ENCODE measurements at regions not wholly inside any gene's neighbourhood (a gene's known extent, or its start where the extent isn't known, plus 50 kb on each side); places are given as distances from the start of the nearest gene placed in this dataset.
"Not testable (repeated sequence)": the region's sequence is repeated elsewhere in the genome, so short reads cannot be mapped to it uniquely, and the experiment has no call there.

DNA sequence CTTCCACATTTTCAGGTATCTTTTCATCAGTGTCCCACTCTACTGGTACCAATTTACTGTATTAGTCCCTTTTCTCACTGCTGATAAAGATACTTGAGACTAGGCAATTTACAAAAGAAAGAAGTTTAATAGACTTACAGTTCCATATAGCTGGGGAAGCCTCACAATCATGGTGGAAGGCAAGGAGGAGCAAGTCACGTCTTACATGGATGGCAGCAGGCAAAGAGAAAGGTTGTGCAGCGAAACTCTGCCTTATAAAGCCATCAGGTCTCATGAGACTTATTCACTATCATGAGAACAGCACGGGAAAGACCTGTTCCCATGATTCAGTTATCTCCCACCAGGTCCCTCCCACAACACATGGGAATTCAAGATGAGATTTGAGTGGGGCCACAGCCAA lies 385.9 kb downstream of the GALC start:
- H3K9ac ChIP-seq (ENCODE audit: control insufficient read depth, insufficient read depth, low read length); H3K27me3 ChIP-seq (replicated peaks in 1 of 2; ENCODE audit: control insufficient read depth in 2 of 2, insufficient read depth in 2 of 2, low read length in 1 of 2); BruUV-seq (replicated peaks); H3K4me3 ChIP-seq; intact Hi-C loops (cut with micrococcal nuclease; ENCODE audit: unreplicated experiment); H3K4me2 ChIP-seq (ENCODE audit: control insufficient read depth, insufficient read depth); POLR2A ChIA-PET; ATAC-seq; CTCF ChIA-PET; FAIRE-seq; H4K20me1 ChIP-seq (ENCODE audit: control insufficient read depth, insufficient read depth); H3K4me1 ChIP-seq (ENCODE audit: control insufficient read depth, insufficient read depth, low read length); H3K36me3 ChIP-seq (ENCODE audit: control insufficient read depth in 2 of 2, insufficient read depth in 2 of 2, low read length in 1 of 2); RAD21 ChIA-PET (ENCODE audit: unreplicated experiment); H2AFZ ChIP-seq (ENCODE audit: control insufficient read depth, low read depth, low read length); DNase-seq (ENCODE audit: low read depth, low spot score); H3K79me2 ChIP-seq (ENCODE audit: control insufficient read depth, insufficient read depth, low read length); H3K27ac ChIP-seq (ENCODE audit: control insufficient read depth, insufficient read depth); SMC1A ChIA-PET (ENCODE audit: uncharacterized antibody, unreplicated experiment); H3K9me3 ChIP-seq (replicated peaks; ENCODE audit: control insufficient read depth, insufficient read depth, low read length); in situ Hi-C loops (cut with MboI): not testable (repeated sequence)
- WGBS (ENCODE audit: insufficient coverage, insufficient replicate concordance, low lambda C conversion rate, missing lambda C conversion rate): 0% methylated on average over 3 of the region's 3 CpGs

DNA sequence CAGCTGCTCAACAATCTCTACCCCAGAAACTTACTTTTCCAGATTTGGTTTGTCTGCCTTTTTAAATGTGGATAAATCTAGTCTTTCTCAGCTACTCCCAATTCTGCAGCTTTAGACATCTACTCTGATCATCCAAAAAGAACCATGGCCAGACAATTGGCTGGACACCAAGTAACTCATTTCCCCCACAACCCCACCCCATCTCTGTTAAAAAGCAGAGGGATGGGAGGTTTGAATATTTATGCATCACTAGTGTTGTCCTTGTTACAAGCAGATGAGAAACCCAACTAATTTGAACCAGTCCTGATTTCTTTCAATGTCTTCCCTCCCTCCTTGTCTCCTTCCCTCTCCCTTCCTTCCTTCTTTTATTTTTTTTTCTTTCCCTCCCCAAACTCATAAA lies 391.9 kb downstream of the GALC start:
- Histone ChIP-seq H3K79me2 (ENCODE audit: control insufficient read depth, insufficient read depth, low read length) (no peaks in the 10 kb centered on the region), H3K9ac (ENCODE audit: control insufficient read depth, insufficient read depth, low read length) (no peak overlapping the region), H4K20me1 (ENCODE audit: control insufficient read depth, insufficient read depth) (no peaks in the 10 kb centered on the region), H3K9me3 (replicated peaks; ENCODE audit: control insufficient read depth, insufficient read depth, low read length) (no peaks in the 10 kb centered on the region; the same call in 2 of the 3 replicates), H3K27ac (ENCODE audit: control insufficient read depth, insufficient read depth) (no peak overlapping the region), H2AFZ (ENCODE audit: control insufficient read depth, low read depth, low read length) (no peak overlapping the region), H3K4me2 (ENCODE audit: control insufficient read depth, insufficient read depth) (no peak overlapping the region), H3K27me3 (replicated peaks in 1 of 2; ENCODE audit: control insufficient read depth in 2 of 2, insufficient read depth in 2 of 2, low read length in 1 of 2) (no peaks in the 10 kb centered on the region), H3K36me3 (ENCODE audit: control insufficient read depth in 2 of 2, insufficient read depth in 2 of 2, low read length in 1 of 2) (no peaks in the 10 kb centered on the region), H3K4me3 (no peak overlapping the region), H3K4me1 (ENCODE audit: control insufficient read depth, insufficient read depth, low read length) (no peaks in the 10 kb centered on the region)
- ATAC-seq: no peak
- SMC1A ChIA-PET (ENCODE audit: uncharacterized antibody, unreplicated experiment): no interaction called here
- CTCF ChIA-PET: no interaction called here
- intact Hi-C loops (cut with micrococcal nuclease; ENCODE audit: unreplicated experiment): no loop called here
- POLR2A ChIA-PET: no interaction called here
- RAD21 ChIA-PET (ENCODE audit: unreplicated experiment): no interaction called here
- in situ Hi-C loops (cut with MboI): no loop called here
- TF ChIP-seq, protein P1, sequence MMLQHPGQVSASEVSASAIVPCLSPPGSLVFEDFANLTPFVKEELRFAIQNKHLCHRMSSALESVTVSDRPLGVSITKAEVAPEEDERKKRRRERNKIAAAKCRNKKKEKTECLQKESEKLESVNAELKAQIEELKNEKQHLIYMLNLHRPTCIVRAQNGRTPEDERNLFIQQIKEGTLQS (IDR thresholded peaks at IDR 0.05; ENCODE audit: borderline replicate concordance, extremely low read depth, low read depth, low read length): no peak
- TF ChIP-seq MTA3 (IDR thresholded peaks at IDR 0.05; ENCODE audit: borderline replicate concordance, low read length) (no peak), HDGF (IDR thresholded peaks at IDR 0.05) (no peak)
- FAIRE-seq: no peak
- no peak for DNase-seq (ENCODE audit: low read depth, low spot score)
- BruUV-seq (replicated peaks): no TSS peak
